GM21526 (cell line): ENCODE measurements at regions not wholly inside any gene's neighbourhood (a gene's known extent, or its start where the extent isn't known, plus 50 kb on each side); places are given as distances from the start of the nearest gene placed in this dataset.
"Not testable (repeated sequence)": the region's sequence is repeated elsewhere in the genome, so short reads cannot be mapped to it uniquely, and the experiment has no call there.

ENCODE experiments used
- ATAC-seq: cut with Tn5 transposase; IDR thresholded peaks from one replicate; pipeline ENCODE4 v1.9.1; 2021; ENCODE audit warnings: moderate library complexity; ENCODE audit not compliant: unreplicated experiment, low FRiP score

- ATAC-seq, result no peak
These were observed 98.4 kb upstream of the PODXL start for GRCh38 chr7:131654668-131655326.

GRCh38 chr7:131654249-131654558, 97.8 kb upstream of the PODXL start:
- no peak for ATAC-seq

GRCh38 chr7:131653418-131654248, 97.2 kb upstream of the PODXL start:
- ATAC-seq, result no peak

- no peak for ATAC-seq
These were observed 96.5 kb upstream of the PODXL start for GRCh38 chr7:131652934-131653333.

- ATAC-seq, result no peak
These were observed 95.8 kb upstream of the PODXL start for GRCh38 chr7:131652194-131652593.

- ATAC-seq, result no peak
These were observed 93.5 kb upstream of the PODXL start for GRCh38 chr7:131649879-131650278.

GRCh38 chr7:131649003-131649541, 92.6 kb upstream of the PODXL start:
- ATAC-seq, result no peak

- ATAC-seq, result no peak
These were observed 92.1 kb upstream of the PODXL start for GRCh38 chr7:131648491-131648890.

- no peak for ATAC-seq
These were observed 89.8 kb upstream of the PODXL start for GRCh38 chr7:131646203-131646602.

- ATAC-seq, result no peak
These were observed 86.0 kb upstream of the PODXL start for GRCh38 chr7:131642429-131642828.

- ATAC-seq, result no peak
These were observed 84.3 kb upstream of the PODXL start for GRCh38 chr7:131640686-131641085.

GRCh38 chr7:131638641-131639430, 82.4 kb upstream of the PODXL start:
- ATAC-seq, result no peak

- no peak for ATAC-seq
These were observed 81.4 kb upstream of the PODXL start for GRCh38 chr7:131637859-131638258.

GRCh38 chr7:131636092-131636491, 79.7 kb upstream of the PODXL start:
- ATAC-seq, result no peak

GRCh38 chr7:131634197-131634596, 77.8 kb upstream of the PODXL start:
- ATAC-seq, result not testable (repeated sequence)

GRCh38 chr7:131633342-131633843, 77.0 kb upstream of the PODXL start:
- ATAC-seq, result no peak

GRCh38 chr7:131630427-131630826, 74.0 kb upstream of the PODXL start:
- no peak for ATAC-seq

GRCh38 chr7:131629217-131629882, 72.9 kb upstream of the PODXL start:
- ATAC-seq, result no peak

GRCh38 chr7:131628634-131629033, 72.2 kb upstream of the PODXL start:
- no peak for ATAC-seq

GRCh38 chr7:131627735-131628190, 71.3 kb upstream of the PODXL start:
- no peak for ATAC-seq
